Right lobe of liver (tissue), 4 donors: ENCODE measurements at regions not wholly inside any gene's neighbourhood (a gene's known extent, or its start where the extent isn't known, plus 50 kb on each side); places are given as distances from the start of the nearest gene placed in this dataset.

Experiments
- CTCF ChIP-seq, 4 donors: fragments of 200-600 bp in 3 of 4; fragments of 450-650 bp in 1 of 4; IDR thresholded peaks; one replicate each; pipeline versions ENCODE4 v1.5.1 to v1.8.0; 2016 to 2022; ENCODE audit warnings: antibody characterized with exemption in 4 of 4, mild to moderate bottlenecking in 2 of 4
- POLR2A ChIP-seq: fragments of 450-650 bp; IDR thresholded peaks from one replicate; pipeline ENCODE4 v1.6.1; 2017; ENCODE audit warnings: antibody characterized with exemption, mild to moderate bottlenecking
- donor health status: DM: no; HTN: no; CAD: no.
- donor health status: DM: no; HTN: no; CAD: no.
- donor health status: DM: no; HTN: yes; CAD: no.

DNA sequence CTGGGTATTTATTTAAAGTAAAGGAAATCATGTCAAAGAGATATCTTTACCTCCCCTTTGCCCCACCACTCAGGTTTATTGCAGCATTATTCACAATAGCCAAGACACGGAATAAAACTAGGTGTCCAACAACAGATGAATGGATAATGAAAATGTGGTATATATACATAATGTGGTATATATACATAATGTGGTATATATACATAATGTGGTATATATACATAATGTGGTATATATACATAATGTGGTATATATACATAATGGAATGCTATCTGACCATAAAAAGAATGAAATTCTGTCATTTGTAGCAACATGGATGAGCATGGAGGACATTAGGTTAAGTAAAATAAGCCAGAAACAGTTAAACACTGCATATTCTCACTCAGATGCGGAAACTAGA lies 262.6 kb upstream of the PLXNA2 start:
- TF ChIP-seq POLR2A, result no peak
- TF ChIP-seq CTCF (IDR thresholded peaks at IDR 0.05), result no peak
